WERI-Rb-1 (cell line): ENCODE measurements at regions not wholly inside any gene's neighbourhood (a gene's known extent, or its start where the extent isn't known, plus 50 kb on each side); places are given as distances from the start of the nearest gene placed in this dataset.

Experiments used
- DNase-seq: peaks from one replicate; pipeline ENCODE4 v3.0.0-alpha.2; 2020
- H3K27ac ChIP-seq: fragments of 250-450 bp; sonication (Bioruptor Pico); 2 replicates; pipeline ENCODE4 v1.5.1; 2020; ENCODE audit warnings: mild to moderate bottlenecking, moderate library complexity
- H3K27me3 ChIP-seq: fragments of 250-450 bp; sonication (Bioruptor Pico); 2 replicates; pipeline ENCODE4 v1.5.1; 2021; ENCODE audit warnings: mild to moderate bottlenecking, low read depth, moderate library complexity; ENCODE audit not compliant: insufficient read depth, severe bottlenecking
- H3K36me3 ChIP-seq: fragments of 250-450 bp; sonication (Bioruptor Pico); 2 replicates; pipeline ENCODE4 v1.5.1; 2020; ENCODE audit warnings: mild to moderate bottlenecking, moderate library complexity
- H3K4me3 ChIP-seq: 2 replicates; pipeline ENCODE4 v1.5.1; 2011; ENCODE audit warnings: low read depth, mild to moderate bottlenecking, control low read depth, low read length
- H3K9me3 ChIP-seq: fragments of 250-450 bp; sonication (Bioruptor Pico); 2 replicates; pipeline ENCODE4 v1.5.1; 2021; ENCODE audit warnings: mild to moderate bottlenecking, moderate library complexity; ENCODE audit not compliant: severe bottlenecking
- TF ChIP-seq, protein P1 (sequence below): IDR thresholded peaks from 2 replicates; pipeline ENCODE4 v1.5.1; 2011; ENCODE audit warnings: low read depth, mild to moderate bottlenecking, control low read depth, inconsistent platforms, low read length

DNA sequence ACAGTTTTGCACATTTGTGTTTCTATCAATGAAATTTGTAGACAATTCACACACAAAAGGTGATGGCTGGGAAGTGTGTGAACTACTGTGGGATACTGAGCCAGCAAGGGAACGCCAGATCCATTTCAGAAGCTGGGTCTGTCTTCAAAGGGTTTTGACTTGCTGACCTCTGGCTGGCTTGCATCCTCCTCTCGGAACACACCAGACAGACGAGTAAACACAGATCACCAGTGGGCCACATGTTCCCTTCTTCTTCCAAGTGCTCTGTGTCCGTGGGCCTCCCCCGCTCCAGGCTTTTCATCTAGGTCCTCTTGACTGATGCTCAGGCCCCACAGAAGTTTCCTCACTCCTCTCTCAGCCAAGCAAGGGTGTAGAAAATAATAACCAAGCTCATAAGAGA, 122.2 kb upstream of the OSR1 start:
- TF ChIP-seq, protein P1, sequence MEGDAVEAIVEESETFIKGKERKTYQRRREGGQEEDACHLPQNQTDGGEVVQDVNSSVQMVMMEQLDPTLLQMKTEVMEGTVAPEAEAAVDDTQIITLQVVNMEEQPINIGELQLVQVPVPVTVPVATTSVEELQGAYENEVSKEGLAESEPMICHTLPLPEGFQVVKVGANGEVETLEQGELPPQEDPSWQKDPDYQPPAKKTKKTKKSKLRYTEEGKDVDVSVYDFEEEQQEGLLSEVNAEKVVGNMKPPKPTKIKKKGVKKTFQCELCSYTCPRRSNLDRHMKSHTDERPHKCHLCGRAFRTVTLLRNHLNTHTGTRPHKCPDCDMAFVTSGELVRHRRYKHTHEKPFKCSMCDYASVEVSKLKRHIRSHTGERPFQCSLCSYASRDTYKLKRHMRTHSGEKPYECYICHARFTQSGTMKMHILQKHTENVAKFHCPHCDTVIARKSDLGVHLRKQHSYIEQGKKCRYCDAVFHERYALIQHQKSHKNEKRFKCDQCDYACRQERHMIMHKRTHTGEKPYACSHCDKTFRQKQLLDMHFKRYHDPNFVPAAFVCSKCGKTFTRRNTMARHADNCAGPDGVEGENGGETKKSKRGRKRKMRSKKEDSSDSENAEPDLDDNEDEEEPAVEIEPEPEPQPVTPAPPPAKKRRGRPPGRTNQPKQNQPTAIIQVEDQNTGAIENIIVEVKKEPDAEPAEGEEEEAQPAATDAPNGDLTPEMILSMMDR = no peak
- DNase-seq = no peak
- H3K4me3 ChIP-seq = no peak overlapping the region

DNA sequence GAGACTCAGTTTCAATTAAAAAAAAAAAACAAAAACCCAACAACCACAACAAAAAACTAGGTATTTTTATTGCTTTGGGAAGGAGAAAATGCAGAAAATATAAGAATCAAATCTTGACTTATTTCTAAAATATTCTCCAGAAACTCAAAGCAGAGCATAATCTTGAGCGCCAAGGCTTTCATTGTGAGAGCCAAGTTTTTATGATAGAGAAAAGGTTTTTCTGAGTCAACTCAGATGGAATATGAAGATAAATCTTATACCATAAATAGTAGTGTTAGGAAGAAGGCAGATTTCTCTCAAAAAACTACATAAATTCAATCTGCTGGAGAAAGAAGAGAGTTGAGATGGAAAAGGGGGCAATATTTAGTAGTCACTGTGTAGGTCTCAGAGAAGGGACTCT, 121.2 kb upstream of the OSR1 start:
- Histone ChIP-seq H3K9me3 (no peaks in the 10 kb centered on the region), H3K27ac (no peak overlapping the region), H3K27me3 (no peaks in the 10 kb centered on the region), H3K36me3 (no peaks in the 10 kb centered on the region), H3K4me3 (no peak overlapping the region)
- TF ChIP-seq, protein P1 = no peak
- no peak for DNase-seq

More for the DNA sequence above, 122.2 kb upstream of the OSR1 start:
- H3K27ac ChIP-seq = no peak overlapping the region
- no peaks in the 10 kb centered on the region for H3K36me3 ChIP-seq
- H3K27me3 ChIP-seq = no peaks in the 10 kb centered on the region
- no peaks in the 10 kb centered on the region for H3K9me3 ChIP-seq

DNA sequence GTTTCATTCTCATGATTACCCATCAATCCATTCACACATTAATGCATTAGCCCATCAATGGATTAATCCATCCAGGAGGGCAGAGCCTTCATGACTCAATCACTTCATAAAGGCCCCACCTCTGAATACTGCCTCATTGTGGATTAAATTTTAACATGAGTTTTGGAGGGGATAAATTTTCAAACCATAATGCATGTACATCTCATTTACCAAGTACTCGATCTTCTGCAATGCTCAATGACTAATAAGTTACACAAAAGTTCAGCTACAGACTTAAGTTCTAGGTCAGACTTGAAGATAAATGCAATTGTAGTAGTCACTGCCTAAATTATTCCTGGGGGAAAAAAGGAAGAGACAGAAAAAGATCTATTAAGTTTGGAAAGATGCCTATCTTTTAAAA, 120.0 kb upstream of the OSR1 start:
- TF ChIP-seq, protein P1 = no peak
- Histone ChIP-seq H3K27me3 (no peaks in the 10 kb centered on the region), H3K36me3 (no peaks in the 10 kb centered on the region), H3K27ac (no peak overlapping the region), H3K9me3 (no peaks in the 10 kb centered on the region), H3K4me3 (no peak overlapping the region)
- DNase-seq = no peak

DNA sequence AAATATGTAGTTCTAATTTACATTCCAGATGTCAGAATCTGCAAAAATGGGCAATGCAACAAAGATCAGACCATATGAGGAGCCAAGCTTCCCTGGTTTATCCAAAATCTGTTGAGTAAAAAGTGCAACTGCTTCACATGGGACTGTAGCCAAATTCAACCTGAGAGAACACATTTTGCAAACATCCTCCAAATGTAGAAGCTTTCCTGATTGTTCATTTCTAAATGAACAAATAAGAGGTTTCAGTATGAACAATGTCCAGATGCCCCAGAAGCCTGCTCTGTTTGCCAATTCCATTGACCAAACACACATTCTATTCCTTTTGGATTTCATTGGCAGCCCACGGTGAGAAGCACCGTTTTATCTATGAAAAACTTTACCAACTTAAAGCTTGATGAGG, 117.9 kb upstream of the OSR1 start:
- Histone ChIP-seq H3K36me3 (no peaks in the 10 kb centered on the region), H3K27ac (no peak overlapping the region)
- no peak for DNase-seq

DNA sequence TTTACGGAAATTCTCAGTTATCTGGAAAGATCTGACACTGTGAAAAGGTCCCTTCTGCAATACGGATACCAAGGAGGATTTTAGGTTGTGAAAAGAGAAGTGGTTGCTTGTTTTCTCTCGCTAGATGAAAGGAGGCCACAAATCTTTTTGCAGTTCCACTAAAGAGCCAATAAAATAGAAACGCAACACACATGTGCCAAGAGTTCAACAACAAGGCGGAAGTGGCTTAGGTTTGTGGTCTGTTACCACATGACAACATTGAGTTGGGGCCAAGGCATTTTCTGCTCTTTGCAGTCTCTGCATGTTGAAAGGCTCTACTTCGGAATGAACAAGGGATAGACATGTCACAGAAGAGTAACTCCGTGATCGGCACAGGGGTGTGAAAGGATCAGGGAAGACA, 115.7 kb upstream of the OSR1 start:
- Histone ChIP-seq H3K4me3 (no peak overlapping the region), H3K27ac (no peak overlapping the region), H3K27me3 (no peaks in the 10 kb centered on the region), H3K9me3 (no peaks in the 10 kb centered on the region), H3K36me3 (no peaks in the 10 kb centered on the region)
- no peak for DNase-seq
- TF ChIP-seq, protein P1 = no peak

More for the DNA sequence above, 117.9 kb upstream of the OSR1 start:
- Histone ChIP-seq H3K9me3 (no peaks in the 10 kb centered on the region), H3K4me3 (no peak overlapping the region), H3K27me3 (no peaks in the 10 kb centered on the region)
- TF ChIP-seq, protein P1 = no peak

DNA sequence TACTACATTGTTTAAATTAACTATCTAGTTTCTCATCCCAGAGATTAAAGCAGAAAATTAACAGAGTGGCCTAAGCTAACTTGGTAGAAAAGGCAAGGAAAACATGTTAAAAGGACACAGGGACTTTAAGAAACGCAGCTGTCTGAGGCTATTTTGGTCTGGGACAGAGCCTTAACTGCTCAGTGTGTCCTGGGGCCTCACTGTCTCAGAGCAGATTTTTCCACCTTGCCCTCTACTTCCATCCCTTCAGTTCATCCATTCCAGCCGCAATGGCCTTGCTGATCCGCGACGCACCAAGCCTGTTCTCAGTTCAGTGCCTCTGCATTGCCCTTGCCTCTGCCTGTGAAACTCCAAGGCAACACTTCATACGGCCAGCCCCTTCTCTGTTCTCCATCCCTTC, 114.9 kb upstream of the OSR1 start:
- H3K27me3 ChIP-seq = no peaks in the 10 kb centered on the region
- no peaks in the 10 kb centered on the region for H3K36me3 ChIP-seq
- TF ChIP-seq, protein P1 = no peak
- H3K4me3 ChIP-seq = no peak overlapping the region
- H3K9me3 ChIP-seq = no peaks in the 10 kb centered on the region
- H3K27ac ChIP-seq = no peak overlapping the region
- no peak for DNase-seq
